Activated CD4-positive, alpha-beta T cell treated with anti-CD3 and anti-CD28 coated beads, Interleukin-2, amount 50 U/mL, for 4 hours (primary cell): ENCODE measurements at regions not wholly inside any gene's neighbourhood (a gene's known extent, or its start where the extent isn't known, plus 50 kb on each side); places are given as distances from the start of the nearest gene placed in this dataset.

Experiments
- DNase-seq, 2 experiments: peaks; one replicate each; pipeline ENCODE4 v3.0.0-alpha.2; 2020

GRCh38 chr18:8546677-8547076 is 62.6 kb upstream of the RAB12 start:
- DNase-seq = no peak

- no peak for DNase-seq
These were observed 61.1 kb upstream of the RAB12 start for GRCh38 chr18:8548186-8548585.

GRCh38 chr18:8549254-8549757 is 59.9 kb upstream of the RAB12 start:
- DNase-seq = no peak

DNA sequence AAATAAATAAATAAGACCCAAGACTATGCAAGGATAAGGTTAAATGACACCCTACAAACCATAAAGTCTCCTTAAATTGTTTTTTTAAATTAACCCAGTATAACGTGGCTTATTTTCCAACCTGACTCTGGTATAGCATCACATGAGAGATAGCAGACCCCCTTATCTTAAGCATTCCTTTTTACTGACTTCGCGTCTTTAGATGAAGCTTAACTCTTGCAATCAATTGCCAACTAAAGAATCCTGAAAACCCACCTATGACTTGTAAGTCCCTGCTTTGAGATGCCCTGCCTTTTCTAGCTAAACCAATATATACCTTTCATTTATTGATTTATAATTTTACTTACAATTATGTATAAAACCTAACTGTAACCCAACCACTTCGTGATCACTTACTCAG is 57.1 kb upstream of the RAB12 start:
- no peak for DNase-seq

GRCh38 chr18:8554354-8554753 is 54.9 kb upstream of the RAB12 start:
- DNase-seq = no peak

DNA sequence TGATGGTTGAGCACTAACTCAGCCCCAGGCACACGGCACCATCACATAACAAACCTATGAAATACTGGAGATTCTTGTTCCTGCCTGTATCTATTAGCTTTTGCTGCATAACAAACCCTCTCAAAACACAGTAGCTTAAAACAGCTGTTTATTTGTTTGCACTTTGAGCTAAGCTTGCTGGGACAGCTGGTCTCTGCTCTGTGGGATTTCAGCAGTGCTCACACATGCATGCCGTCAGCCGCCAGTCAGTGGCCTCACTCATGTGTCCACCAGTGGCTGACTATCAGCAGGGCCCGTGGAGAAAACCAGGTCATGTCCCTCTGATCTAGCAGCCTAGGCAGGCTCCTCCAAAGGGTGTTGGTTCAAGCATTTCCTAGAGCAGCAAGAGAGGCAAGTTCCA is 52.8 kb upstream of the RAB12 start:
- no peak for DNase-seq
